ENCODE measurements at regions not wholly inside any gene's neighbourhood (a gene's known extent, or its start where the extent isn't known, plus 50 kb on each side); places are given as distances from the start of the nearest gene placed in this dataset.

- H3K4me3 ChIP-seq (replicated peaks in 1 of 2; ENCODE audit: low read depth in 2 of 2, low read length in 2 of 2), result no peak overlapping the region
- no peak for DNase-seq (ENCODE audit: low read depth in 2 of 2)
- TF ChIP-seq CTCF (IDR thresholded peaks at IDR 0.05; ENCODE audit: low read depth, low read length), result no peak
Measured at GRCh38 chr2:117702098-117702497, 112.4 kb upstream of the DDX18 start.

GRCh38 chr2:117703858-117704257 lies 110.6 kb upstream of the DDX18 start:
- no peak overlapping the region for H3K4me3 ChIP-seq (replicated peaks in 1 of 2; ENCODE audit: low read depth in 2 of 2, low read length in 2 of 2)
- no peak for TF ChIP-seq CTCF (IDR thresholded peaks at IDR 0.05; ENCODE audit: low read depth, low read length)
- DNase-seq (ENCODE audit: low read depth in 2 of 2), result no peak

- no peak overlapping the region for H3K4me3 ChIP-seq (replicated peaks in 1 of 2; ENCODE audit: low read depth in 2 of 2, low read length in 2 of 2)
- no peak for TF ChIP-seq CTCF (IDR thresholded peaks at IDR 0.05; ENCODE audit: low read depth, low read length)
- no peak for DNase-seq (ENCODE audit: low read depth in 2 of 2)
Measured at GRCh38 chr2:117704818-117705217, 109.7 kb upstream of the DDX18 start.

GRCh38 chr2:117707874-117708273 lies 106.6 kb upstream of the DDX18 start:
- H3K4me3 ChIP-seq (replicated peaks in 1 of 2; ENCODE audit: low read depth in 2 of 2, low read length in 2 of 2), result no peak overlapping the region
- DNase-seq (ENCODE audit: low read depth in 2 of 2), result no peak
- no peak for TF ChIP-seq CTCF (IDR thresholded peaks at IDR 0.05; ENCODE audit: low read depth, low read length)

- TF ChIP-seq CTCF (IDR thresholded peaks at IDR 0.05; ENCODE audit: low read depth, low read length), result no peak
Measured at GRCh38 chr2:117712684-117713083, 101.8 kb upstream of the DDX18 start.

GRCh38 chr2:117714110-117714509 lies 100.4 kb upstream of the DDX18 start:
- no peak for DNase-seq (ENCODE audit: low read depth in 2 of 2)
- TF ChIP-seq CTCF (IDR thresholded peaks at IDR 0.05; ENCODE audit: low read depth, low read length), result no peak
- H3K4me3 ChIP-seq (replicated peaks in 1 of 2; ENCODE audit: low read depth in 2 of 2, low read length in 2 of 2), result no peak overlapping the region

More at GRCh38 chr2:117712684-117713083, 101.8 kb upstream of the DDX18 start:
- no peak overlapping the region for H3K4me3 ChIP-seq (replicated peaks in 1 of 2; ENCODE audit: low read depth in 2 of 2, low read length in 2 of 2)
- no peak for DNase-seq (ENCODE audit: low read depth in 2 of 2)

GRCh38 chr2:117714745-117715417 lies 99.6 kb upstream of the DDX18 start:
- DNase-seq (ENCODE audit: low read depth in 2 of 2), result no peak
- H3K4me3 ChIP-seq (replicated peaks in 1 of 2; ENCODE audit: low read depth in 2 of 2, low read length in 2 of 2), result no peak overlapping the region
- no peak for TF ChIP-seq CTCF (IDR thresholded peaks at IDR 0.05; ENCODE audit: low read depth, low read length)

All from cardiac fibroblast (primary cell).